ENCODE measurements at regions not wholly inside any gene's neighbourhood (a gene's known extent, or its start where the extent isn't known, plus 50 kb on each side); places are given as distances from the start of the nearest gene placed in this dataset.

DNA sequence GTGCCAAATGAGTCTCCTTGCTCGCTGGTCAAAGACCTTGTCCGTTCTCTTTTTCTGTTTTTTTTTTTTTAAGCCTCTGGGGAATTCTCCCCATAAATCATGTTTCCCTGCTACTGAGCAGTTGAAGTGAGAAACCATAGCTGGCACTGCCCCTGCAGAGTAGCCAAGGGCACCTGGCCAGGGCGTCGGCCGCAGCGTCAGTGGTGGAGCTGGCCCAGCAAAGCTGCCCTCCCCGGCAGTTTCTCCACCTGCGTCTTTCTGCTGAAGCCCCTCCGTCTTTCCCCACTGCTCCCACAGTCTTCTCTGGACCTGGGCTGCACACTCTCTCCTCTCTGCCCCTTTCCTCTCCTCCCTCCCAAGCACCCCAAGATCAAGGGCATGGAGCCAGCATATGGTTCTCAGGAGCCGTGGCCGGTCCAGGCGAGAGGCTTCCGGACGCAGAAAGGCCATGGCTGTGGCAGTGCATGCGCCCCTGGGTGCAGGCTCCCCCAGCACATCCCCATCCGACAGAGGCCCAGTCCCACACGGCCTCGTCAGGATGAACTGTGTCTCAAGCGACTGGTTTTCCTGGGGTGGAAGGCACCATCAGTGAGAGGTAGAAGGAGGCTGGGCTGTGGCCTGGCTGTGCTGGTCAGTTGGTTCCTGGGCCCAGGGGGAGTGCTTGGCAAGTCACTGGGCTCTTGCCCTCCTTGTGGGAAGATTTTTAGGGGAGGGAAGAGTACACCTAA is 218.1 kb downstream of the ERMARD start:
- DNase-seq (ENCODE audit: low read depth, low spot score), result no peak

GRCh38 chr6:169968541-169969270 is 217.3 kb downstream of the ERMARD start:
- no peak for DNase-seq (ENCODE audit: low read depth, low spot score)

DNA sequence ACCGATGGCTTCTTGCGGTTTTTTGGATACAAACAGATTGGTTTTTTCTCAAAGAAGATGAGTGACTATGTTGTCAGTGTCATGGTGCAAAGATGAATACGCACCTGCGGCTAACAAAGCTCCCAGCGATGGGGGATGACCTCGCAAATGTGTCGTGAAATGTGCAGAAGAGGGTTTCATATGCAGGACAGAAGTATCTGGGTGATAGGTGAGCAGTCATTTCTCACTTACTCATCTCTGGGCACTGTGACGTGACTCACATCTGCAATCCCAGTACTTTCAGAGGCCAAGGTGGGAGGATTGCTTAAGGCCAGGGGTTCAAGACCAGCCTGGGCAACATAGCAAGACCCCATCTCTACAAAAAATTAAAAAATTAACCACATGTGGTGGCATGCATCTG is 216.3 kb downstream of the ERMARD start:
- no peak for DNase-seq (ENCODE audit: low read depth, low spot score)

- DNase-seq (ENCODE audit: low read depth, low spot score), result no peak
Measured at GRCh38 chr6:169966312-169967181, 215.1 kb downstream of the ERMARD start.

GRCh38 chr6:169965657-169966311 is 214.4 kb downstream of the ERMARD start:
- DNase-seq (ENCODE audit: low read depth, low spot score), result no peak

DNA sequence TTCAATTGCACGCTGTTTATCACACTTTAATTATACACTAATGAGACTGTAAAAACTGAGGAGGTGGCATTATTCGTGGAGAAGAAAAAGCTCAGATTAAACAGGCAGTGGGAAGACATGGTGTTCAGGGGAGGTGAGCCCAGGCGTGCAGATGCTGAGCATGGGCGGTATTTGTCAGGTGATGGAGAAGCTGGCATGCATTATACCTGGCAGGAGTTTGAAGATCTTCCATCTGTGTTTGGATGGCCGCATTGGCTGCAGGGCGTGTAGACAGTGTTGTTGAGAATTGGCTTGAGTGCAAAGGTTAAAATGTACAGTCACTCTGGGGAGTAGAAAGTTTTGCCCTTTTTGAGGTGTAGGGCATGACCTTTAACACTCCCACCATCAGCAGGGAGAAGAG is 213.8 kb downstream of the ERMARD start:
- no peak for DNase-seq (ENCODE audit: low read depth, low spot score)

GRCh38 chr6:169964486-169965180 is 213.2 kb downstream of the ERMARD start:
- DNase-seq (ENCODE audit: low read depth, low spot score), result no peak

DNA sequence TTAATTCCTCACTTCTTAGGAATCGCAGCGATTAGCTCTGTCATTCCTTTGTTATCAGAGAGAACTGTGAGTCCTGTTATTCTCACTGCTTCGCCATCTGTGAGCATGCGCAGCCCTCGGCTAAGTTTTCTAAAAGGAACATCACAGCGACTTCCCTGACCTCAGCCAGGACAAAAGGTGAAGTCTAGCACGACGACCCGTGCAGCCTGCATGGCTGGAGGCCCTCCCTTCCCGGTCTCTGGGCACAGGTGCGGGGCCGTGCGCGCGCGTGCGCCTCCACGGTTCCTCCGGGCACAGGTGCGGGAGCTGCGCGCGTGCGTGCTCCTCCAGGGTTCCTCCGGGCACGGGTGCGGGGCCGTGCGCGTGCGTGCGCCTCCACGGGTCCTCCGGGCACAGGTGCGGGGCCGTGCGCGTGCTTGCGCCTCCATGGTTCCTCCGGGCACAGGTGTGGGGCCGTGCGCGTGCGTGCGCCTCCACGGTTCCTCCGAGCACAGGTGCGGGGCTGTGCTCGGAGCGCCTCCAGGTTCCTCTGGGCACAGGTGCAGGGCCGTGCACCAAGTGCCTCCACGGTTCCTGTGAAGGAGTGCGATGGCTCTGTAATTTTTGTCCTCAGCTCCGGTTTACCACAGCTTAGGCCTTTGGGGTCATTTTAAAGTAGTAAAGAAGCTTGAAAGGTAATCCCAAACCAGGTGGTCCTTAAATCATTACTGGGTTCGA is 212.3 kb downstream of the ERMARD start:
- no peak for DNase-seq (ENCODE audit: low read depth, low spot score)

GRCh38 chr6:169962604-169963469 is 211.4 kb downstream of the ERMARD start:
- DNase-seq (ENCODE audit: low read depth, low spot score), result no peak

DNA sequence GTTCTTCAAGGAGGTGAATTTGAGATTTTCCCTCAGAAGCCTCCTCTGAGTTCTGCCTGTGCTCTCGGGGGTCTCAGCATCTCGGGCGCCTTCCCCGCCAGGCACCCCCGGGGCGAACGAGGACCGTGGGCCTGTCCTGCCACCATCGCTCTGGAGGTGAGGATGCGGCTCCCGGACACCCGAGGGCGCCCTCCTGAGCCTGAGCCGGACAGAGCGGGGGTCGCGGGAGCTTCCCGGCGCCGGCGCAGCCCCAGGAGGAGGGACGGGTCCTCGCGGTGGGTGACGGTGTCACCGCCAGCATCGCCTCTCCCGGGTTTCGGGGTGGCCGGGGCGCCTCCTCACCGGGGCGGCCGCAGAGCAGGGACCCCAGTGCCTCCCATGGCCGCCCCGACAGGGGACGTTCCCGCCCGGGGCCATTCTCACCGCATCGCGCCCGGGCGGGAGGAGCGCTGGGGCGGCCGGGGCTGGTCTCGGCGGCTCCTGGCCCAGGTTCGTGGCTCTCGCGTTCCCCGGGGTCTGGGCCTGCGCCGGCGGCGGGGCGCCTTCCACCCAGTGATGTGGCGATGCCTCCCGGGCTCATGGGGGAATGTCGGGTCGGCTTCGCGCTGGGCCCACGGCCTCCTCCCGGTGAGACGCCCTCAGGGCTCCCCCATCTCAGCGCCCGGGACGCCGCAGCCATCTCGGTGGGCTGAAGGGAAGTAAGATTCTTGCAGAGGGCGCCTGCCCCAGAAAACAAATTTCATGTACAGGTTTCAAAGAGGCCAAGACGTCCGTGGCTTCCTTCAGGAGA is 210.5 kb downstream of the ERMARD start:
- no peak for DNase-seq (ENCODE audit: low read depth, low spot score)

- no peak for DNase-seq (ENCODE audit: low read depth, low spot score)
Measured at GRCh38 chr6:169960886-169961611, 209.6 kb downstream of the ERMARD start.

DNA sequence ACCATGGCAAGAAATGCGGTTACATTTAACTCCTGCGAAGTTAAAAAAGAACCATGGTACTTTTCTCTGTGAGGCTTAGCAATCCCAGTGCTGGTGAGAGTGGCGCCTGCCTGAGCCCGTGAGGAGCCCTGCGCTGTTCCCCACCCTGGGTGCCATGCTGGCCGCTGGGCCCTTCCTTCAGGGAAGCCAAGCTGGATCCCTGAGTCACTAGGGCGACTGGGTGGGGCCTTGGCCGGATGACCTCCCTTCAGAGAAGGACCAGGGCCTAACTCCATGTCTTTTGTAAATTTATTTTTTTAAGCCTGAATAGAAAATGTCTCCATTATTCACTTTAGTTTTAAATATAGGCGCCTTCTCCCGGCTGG is 209.1 kb downstream of the ERMARD start:
- no peak for DNase-seq (ENCODE audit: low read depth, low spot score)

- no peak for DNase-seq (ENCODE audit: low read depth, low spot score)
Measured at GRCh38 chr6:169960003-169960344, 208.6 kb downstream of the ERMARD start.

GRCh38 chr6:169959136-169960002 is 207.9 kb downstream of the ERMARD start:
- DNase-seq (ENCODE audit: low read depth, low spot score), result no peak

- DNase-seq (ENCODE audit: low read depth, low spot score), result no peak
Measured at GRCh38 chr6:169958510-169958909, 207.1 kb downstream of the ERMARD start.

GRCh38 chr6:169957351-169957963 is 206.0 kb downstream of the ERMARD start:
- no peak for DNase-seq (ENCODE audit: low read depth, low spot score)

DNA sequence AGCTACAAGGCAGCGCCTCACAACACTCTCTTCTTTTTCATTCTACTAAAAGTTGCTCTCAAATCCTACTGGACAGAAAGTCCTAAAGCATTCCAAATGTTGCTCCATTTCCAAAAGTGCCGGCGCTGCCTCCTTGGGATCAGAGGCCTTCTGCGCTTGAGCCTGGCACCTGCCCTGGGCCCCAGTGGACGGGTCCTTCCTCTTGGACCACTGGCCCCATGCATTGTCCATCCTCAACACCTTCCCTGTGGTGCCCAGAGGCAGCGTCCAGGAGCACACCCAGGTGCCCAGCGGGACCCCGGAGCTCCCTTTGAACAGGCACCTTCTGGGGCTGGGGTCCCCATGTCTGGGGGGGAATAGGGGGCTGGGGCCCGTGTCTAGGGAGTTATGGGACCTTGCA is 205.2 kb downstream of the ERMARD start:
- DNase-seq (ENCODE audit: low read depth, low spot score), result no peak
